HepG2 (cell line): ENCODE measurements at regions not wholly inside any gene's neighbourhood (a gene's known extent, or its start where the extent isn't known, plus 50 kb on each side); places are given as distances from the start of the nearest gene placed in this dataset.

Experiments
- ATAC-seq: fragments of 200-7000 bp; cut with Tn5 transposase; 3 replicates; pipeline ENCODE4 v1.9.1; 2020; ENCODE audit warnings: mild to moderate bottlenecking, moderate library complexity
- BruUV-seq: library from RNA; stranded (reverse); fragments of 400-500 nt; replicated peaks from 2 replicates; lab custom pipeline; 2021; lab: Mats Ljungman, UMichigan
- CTCF ChIA-PET: fragments of 300-600 bp; formaldehyde crosslinking; extraction: SDS; loops from one replicate; lab custom pipeline; 2021; ENCODE audit warnings: low total read pairs, inconsistent platforms, low intra/inter-chr PET ratio; lab: Yijun Ruan, JAX
- POLR2A ChIA-PET: fragments of 350-600 bp; sonication (Branson Sonifier 250); formaldehyde crosslinking; loops from one replicate; lab custom pipeline; 2020; ENCODE audit warnings: antibody characterized with exemption, inconsistent platforms; lab: Yijun Ruan, JAX
- DNase-seq: peaks from one replicate; pipeline ENCODE4 v3.0.0-alpha.2; 2015; ENCODE audit warnings: low spot score
- FAIRE-seq: peaks from 3 replicates; lab custom pipeline; 2011; peaks lifted over from hg19 to GRCh38; lab: Jason Lieb, UNC
- H2AFZ ChIP-seq: one replicate; pipeline ENCODE4 v1.6.1; 2011; ENCODE audit warnings: low read length, inconsistent platforms
- H3K27ac ChIP-seq: fragments of 300-600 bp; 3 replicates; pipeline ENCODE4 v1.8.0; 2011; ENCODE audit warnings: mixed run types, mild to moderate bottlenecking, mixed read lengths, low read length, inconsistent platforms; ENCODE audit not compliant: insufficient read depth; ENCODE audit errors: extremely low read length
- H3K27me3 ChIP-seq, 2 experiments: fragments of 200-600 bp in 1 of 2; 2 replicates in 1 of 2; 3 replicates in 1 of 2; pipeline versions ENCODE4 v1.6.0 to v1.8.0; 2011; ENCODE audit warnings: low read length in 2 of 2, mild to moderate bottlenecking in 2 of 2, moderate library complexity in 2 of 2, inconsistent platforms in 1 of 2; ENCODE audit not compliant: insufficient read depth in 2 of 2, control insufficient read depth in 1 of 2
- H3K36me3 ChIP-seq, 2 experiments: fragments of 200-600 bp in 1 of 2; replicated peaks in 1 of 2; 2 replicates in 1 of 2; 3 replicates in 1 of 2; pipeline versions ENCODE4 v1.5.1 to v1.8.0; 2011; ENCODE audit warnings: low read length in 2 of 2, inconsistent platforms in 1 of 2; ENCODE audit not compliant: insufficient read depth in 2 of 2, control insufficient read depth in 1 of 2
- H3K4me1 ChIP-seq: 2 replicates; pipeline ENCODE4 v1.5.1; 2012; ENCODE audit warnings: low read length, inconsistent platforms; ENCODE audit not compliant: insufficient read depth
- H3K4me2 ChIP-seq: 2 replicates; pipeline ENCODE4 v1.6.0; 2011; ENCODE audit warnings: low read depth, low read length, inconsistent platforms
- H3K4me3 ChIP-seq, 3 experiments: fragments of 200-600 bp in 1 of 3; sonication (generic), shearing (Covaris generic) in 1 of 3; replicated peaks in 1 of 3; 2 replicates each; pipeline ENCODE4 v1.5.1; 2011 to 2016; ENCODE audit warnings: low read length in 3 of 3, inconsistent platforms in 2 of 3, low read depth in 2 of 3, mild to moderate bottlenecking in 2 of 3, control low read depth in 1 of 3, mixed read lengths in 1 of 3; ENCODE audit not compliant: insufficient read depth in 1 of 3
- H3K79me2 ChIP-seq: one replicate; pipeline ENCODE4 v1.6.1; 2011; ENCODE audit warnings: low read length, inconsistent platforms; ENCODE audit not compliant: insufficient read depth
- H3K9ac ChIP-seq: 2 replicates; pipeline ENCODE4 v1.6.0; 2011; ENCODE audit warnings: mild to moderate bottlenecking, low read depth, low read length, inconsistent platforms; ENCODE audit not compliant: insufficient read depth
- H3K9me3 ChIP-seq: 2 replicates; pipeline ENCODE4 v1.5.1; 2012; ENCODE audit warnings: mild to moderate bottlenecking, low read length
- H4K20me1 ChIP-seq: 2 replicates; pipeline ENCODE4 v1.6.0; 2011; ENCODE audit warnings: inconsistent platforms, mild to moderate bottlenecking, low read length, moderate library complexity; ENCODE audit not compliant: insufficient read depth
- MAFF ChIP-seq: IDR thresholded peaks from 2 replicates; pipeline ENCODE4 v1.6.1; 2011; ENCODE audit warnings: low read depth, low read length, improper control_type of control experiment
- MAFK ChIP-seq, 2 experiments: IDR thresholded peaks in 1 of 2; conservative IDR thresholded peaks in 1 of 2; 2 replicates each; pipeline ENCODE4 v1.6.1; 2011; ENCODE audit warnings: improper control_type of control experiment in 2 of 2, low read length in 2 of 2
- MATR3 ChIP-seq: sonication (generic); formaldehyde crosslinking; IDR thresholded peaks from 2 replicates; pipeline ENCODE4 v1.4.0; 2020; ENCODE audit warnings: missing genetic modification reagents
- MXD3 ChIP-seq: IDR thresholded peaks from 2 replicates; pipeline ENCODE4 v1.6.1; 2016; ENCODE audit warnings: mild to moderate bottlenecking, missing biosample characterization, missing genetic modification reagents
- RAD51 ChIP-seq: fragments of 450-650 bp; IDR thresholded peaks from 2 replicates; pipeline ENCODE4 v1.6.1; 2016; ENCODE audit warnings: borderline replicate concordance
- ZNF326 ChIP-seq: sonication (generic); formaldehyde crosslinking; IDR thresholded peaks from 2 replicates; pipeline ENCODE4 v1.4.0; 2020; ENCODE audit warnings: missing genetic modification reagents, borderline replicate concordance
- ZNF704 ChIP-seq: sonication (generic); formaldehyde crosslinking; IDR thresholded peaks from 2 replicates; pipeline ENCODE4 v1.8.1; 2023; ENCODE audit warnings: mild to moderate bottlenecking, inconsistent platforms, moderate library complexity, missing genetic modification reagents, borderline replicate concordance
- ZNF747 ChIP-seq: sonication (generic); formaldehyde crosslinking; IDR thresholded peaks from 2 replicates; pipeline ENCODE4 v1.8.1; 2023; ENCODE audit warnings: missing genetic modification reagents, mild to moderate bottlenecking, borderline replicate concordance
- WGBS: methylation state at CpG from one replicate; pipeline ENCODE4 v1.1.6; 2017; ENCODE audit warnings: low lambda C conversion rate; 5-methylcytosine and 5-hydroxymethylcytosine counted together
- in situ Hi-C: cut with HindIII; loops from 2 replicates; pipeline ENCODE4 v1.10.0; 2017; ENCODE audit warnings: low pct_unique_long_range_greater_than_20kb; ENCODE audit not compliant: extremely low pct_ligation_motif_present
- intact Hi-C: fragments of 100-400 bp; cut with micrococcal nuclease; formaldehyde crosslinking; loops from one replicate; pipeline ENCODE4 v1.10.0; 2022; ENCODE audit not compliant: unreplicated experiment

DNA sequence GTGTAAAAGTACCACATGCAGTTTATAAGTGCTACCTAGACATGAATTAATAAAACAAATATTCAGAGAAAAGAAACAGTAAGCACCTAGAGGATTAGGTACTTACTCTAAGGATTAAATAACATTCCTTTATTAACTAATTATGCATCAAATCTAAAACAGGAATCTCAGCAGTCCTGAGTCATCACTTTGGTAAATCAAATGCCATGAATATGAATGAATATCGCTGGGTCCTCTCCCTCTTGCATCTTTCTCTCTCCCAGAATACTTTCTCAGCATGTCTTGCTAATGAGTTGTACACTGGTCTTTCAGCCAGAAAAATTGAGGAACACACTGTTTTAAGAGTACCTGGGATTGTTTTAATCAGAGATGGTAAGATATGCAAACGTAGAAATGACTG is 225.5 kb upstream of the NFE2L3 start:
- 20% methylated on average over 2 of the region's 2 CpGs for WGBS
- H3K4me2 ChIP-seq: no peak overlapping the region
- H3K4me1 ChIP-seq: no peaks in the 10 kb centered on the region
- in situ Hi-C loops: no loop called here
- no peaks in the 10 kb centered on the region for H3K36me3 ChIP-seq
- H3K4me3 ChIP-seq: no peak overlapping the region
- no peak overlapping the region for H3K9ac ChIP-seq
- CTCF ChIA-PET: no interaction called here
- H3K27ac ChIP-seq: no peak overlapping the region
- FAIRE-seq (no peak), DNase-seq (no peak), ATAC-seq (no peak)
- intact Hi-C loops: no loop called here
- no peak overlapping the region for H2AFZ ChIP-seq
- no peaks in the 10 kb centered on the region for H4K20me1 ChIP-seq
- no peaks in the 10 kb centered on the region; a peak in 1 of 5 replicates for H3K27me3 ChIP-seq
- H3K79me2 ChIP-seq: no peaks in the 10 kb centered on the region
- no peak for TF ChIP-seq MXD3 (CRISPR knock-in tag)
- peak in 1 of 2 experiments; percentile 52; a peak in 2 of 4 replicates for TF ChIP-seq MAFK (conservative IDR thresholded peaks at IDR 0.05 in 1 of 2, IDR thresholded peaks at IDR 0.05 in 1 of 2; ENCODE audit: low read length in 2 of 2)
- 0 out of 2 replicates have a peak, but pooled peaks have one; percentile 17 for TF ChIP-seq MAFF
- POLR2A ChIA-PET: no interaction called here
- H3K9me3 ChIP-seq: no peaks in the 10 kb centered on the region
- no TSS peak for BruUV-seq

GRCh38 chr7:25926891-25927625 is 224.9 kb upstream of the NFE2L3 start:
- H4K20me1 ChIP-seq: no peaks in the 10 kb centered on the region
- no peaks in the 10 kb centered on the region for H3K36me3 ChIP-seq
- BruUV-seq: no TSS peak
- H3K4me1 ChIP-seq: no peaks in the 10 kb centered on the region
- TF ChIP-seq MATR3 (CRISPR knock-in tag) (no peak), ZNF326 (CRISPR knock-in tag) (no peak), RAD51 (no peak), ZNF747 (CRISPR knock-in tag) (no peak), ZNF704 (CRISPR knock-in tag) (no peak)
- H3K4me2 ChIP-seq: no peak overlapping the region
- H3K9ac ChIP-seq: no peak overlapping the region
- intact Hi-C loops: no loop called here
- ATAC-seq (no peak), FAIRE-seq (no peak), DNase-seq (no peak)
- H3K4me3 ChIP-seq: no peak overlapping the region
- H3K27ac ChIP-seq: no peak overlapping the region
- H3K27me3 ChIP-seq: no peaks in the 10 kb centered on the region; a peak in 1 of 5 replicates
- CTCF ChIA-PET: no interaction called here
- in situ Hi-C loops: no loop called here
- 35% methylated on average over 7 of the region's 7 CpGs for WGBS
- no peaks in the 10 kb centered on the region for H3K79me2 ChIP-seq
- POLR2A ChIA-PET: no interaction called here
- H2AFZ ChIP-seq: no peak overlapping the region
- no peaks in the 10 kb centered on the region for H3K9me3 ChIP-seq
